ENCODE measurements at regions not wholly inside any gene's neighbourhood (a gene's known extent, or its start where the extent isn't known, plus 50 kb on each side); places are given as distances from the start of the nearest gene placed in this dataset.

GRCh38 chr4:187903700-187904099 lies 91.9 kb upstream of the ZFP42 start:
- TF ChIP-seq ZNF423 (tag by site-specific recombination; IDR thresholded peaks at IDR 0.05) = no peak
- TF ChIP-seq ZNF530 (tag by site-specific recombination; IDR thresholded peaks at IDR 0.05; ENCODE audit: low read depth) = no peak
- TF ChIP-seq, protein P1, sequence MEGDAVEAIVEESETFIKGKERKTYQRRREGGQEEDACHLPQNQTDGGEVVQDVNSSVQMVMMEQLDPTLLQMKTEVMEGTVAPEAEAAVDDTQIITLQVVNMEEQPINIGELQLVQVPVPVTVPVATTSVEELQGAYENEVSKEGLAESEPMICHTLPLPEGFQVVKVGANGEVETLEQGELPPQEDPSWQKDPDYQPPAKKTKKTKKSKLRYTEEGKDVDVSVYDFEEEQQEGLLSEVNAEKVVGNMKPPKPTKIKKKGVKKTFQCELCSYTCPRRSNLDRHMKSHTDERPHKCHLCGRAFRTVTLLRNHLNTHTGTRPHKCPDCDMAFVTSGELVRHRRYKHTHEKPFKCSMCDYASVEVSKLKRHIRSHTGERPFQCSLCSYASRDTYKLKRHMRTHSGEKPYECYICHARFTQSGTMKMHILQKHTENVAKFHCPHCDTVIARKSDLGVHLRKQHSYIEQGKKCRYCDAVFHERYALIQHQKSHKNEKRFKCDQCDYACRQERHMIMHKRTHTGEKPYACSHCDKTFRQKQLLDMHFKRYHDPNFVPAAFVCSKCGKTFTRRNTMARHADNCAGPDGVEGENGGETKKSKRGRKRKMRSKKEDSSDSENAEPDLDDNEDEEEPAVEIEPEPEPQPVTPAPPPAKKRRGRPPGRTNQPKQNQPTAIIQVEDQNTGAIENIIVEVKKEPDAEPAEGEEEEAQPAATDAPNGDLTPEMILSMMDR (tag by site-specific recombination; IDR thresholded peaks at IDR 0.05) = no peak
- TF ChIP-seq ATF2 (tag by site-specific recombination; IDR thresholded peaks at IDR 0.05; ENCODE audit: low read depth) = no peak
- no peak for TF ChIP-seq ZNF2 (tag by site-specific recombination; IDR thresholded peaks at IDR 0.05)
- no peak for TF ChIP-seq ZNF555 (tag by site-specific recombination; conservative IDR thresholded peaks at IDR 0.05)

All from HEK293 (cell line).